HepG2 (cell line): ENCODE measurements at regions not wholly inside any gene's neighbourhood (a gene's known extent, or its start where the extent isn't known, plus 50 kb on each side); places are given as distances from the start of the nearest gene placed in this dataset.

ENCODE experiments used
- ARID3A ChIP-seq: IDR thresholded peaks from 2 replicates; pipeline ENCODE4 v1.6.1; 2012; ENCODE audit warnings: low read depth, low read length, improper control_type of control experiment
- HNF4G ChIP-seq, 2 experiments: sonication (generic) in 1 of 2; formaldehyde crosslinking in 1 of 2; IDR thresholded peaks; 2 replicates each; pipeline versions ENCODE4 v1.4.0 to v1.6.1; 2011 to 2020; ENCODE audit warnings: borderline replicate concordance in 2 of 2, low read depth in 2 of 2, mild to moderate bottlenecking in 2 of 2, low read length in 1 of 2, missing genetic modification reagents in 1 of 2, moderate library complexity in 1 of 2
- IRX3 ChIP-seq: sonication (generic); formaldehyde crosslinking; IDR thresholded peaks from 2 replicates; pipeline ENCODE4 v1.8.1; 2023; ENCODE audit warnings: mild to moderate bottlenecking, low read depth, missing genetic modification reagents, borderline replicate concordance
- MIER3 ChIP-seq: IDR thresholded peaks from 2 replicates; pipeline ENCODE4 v1.6.1; 2016; ENCODE audit warnings: missing compliant biosample characterization, borderline replicate concordance
- POLR2AphosphoS2 ChIP-seq: IDR thresholded peaks from 2 replicates; pipeline ENCODE4 v1.6.1; 2011; ENCODE audit warnings: low read depth, low read length, improper control_type of control experiment
- PRDM15 ChIP-seq: sonication (generic); formaldehyde crosslinking; IDR thresholded peaks from 2 replicates; pipeline ENCODE4 v1.4.0; 2020; ENCODE audit warnings: missing genetic modification reagents
- TIGD3 ChIP-seq: sonication (generic); formaldehyde crosslinking; IDR thresholded peaks from 2 replicates; pipeline ENCODE4 v1.5.1; 2020; ENCODE audit warnings: mild to moderate bottlenecking, missing genetic modification reagents, borderline replicate concordance
- ZBED4 ChIP-seq: sonication (generic); formaldehyde crosslinking; IDR thresholded peaks from 2 replicates; pipeline ENCODE4 v1.4.0; 2020; ENCODE audit warnings: missing genetic modification reagents, borderline replicate concordance
- ZBTB21 ChIP-seq: sonication (generic); formaldehyde crosslinking; IDR thresholded peaks from 2 replicates; pipeline ENCODE4 v1.4.0; 2020; ENCODE audit warnings: missing genetic modification reagents
- ZNF280B ChIP-seq: sonication (generic); formaldehyde crosslinking; IDR thresholded peaks from 2 replicates; pipeline ENCODE4 v1.5.0; 2020; ENCODE audit warnings: missing genetic modification reagents, mild to moderate bottlenecking, borderline replicate concordance
- ZNF33B ChIP-seq: sonication (generic); formaldehyde crosslinking; IDR thresholded peaks from 2 replicates; pipeline ENCODE4 v1.5.1; 2020; ENCODE audit warnings: mild to moderate bottlenecking, missing genetic modification reagents
- ZNF704 ChIP-seq: sonication (generic); formaldehyde crosslinking; IDR thresholded peaks from 2 replicates; pipeline ENCODE4 v1.8.1; 2023; ENCODE audit warnings: mild to moderate bottlenecking, inconsistent platforms, moderate library complexity, missing genetic modification reagents, borderline replicate concordance

GRCh38 chr16:14364386-14365199 is 265.5 kb downstream of the PARN start (continued):
- TF ChIP-seq PRDM15 (CRISPR knock-in tag) (0 out of 2 replicates have a peak, but pooled peaks have one; percentile 28), ZNF704 (CRISPR knock-in tag) (peak; percentile 95), ZBTB21 (CRISPR knock-in tag) (peak; percentile 47; the same call in 1 of the 2 replicates), IRX3 (CRISPR knock-in tag) (no peak), HNF4G (IDR thresholded peaks at IDR 0.05; ENCODE audit: borderline replicate concordance, low read depth, low read length) (no peak; the same call in 1 of the 2 replicates), HNF4G (CRISPR knock-in tag; IDR thresholded peaks at IDR 0.05; ENCODE audit: borderline replicate concordance, low read depth) (peak; percentile 83; the same call in 1 of the 2 replicates), ARID3A (peak; percentile 71; the same call in 1 of the 2 replicates), ZNF280B (CRISPR knock-in tag) (peak; percentile 64; the same call in 1 of the 2 replicates), POLR2AphosphoS2 (no peak), TIGD3 (peak; percentile 86; the same call in 1 of the 2 replicates), MIER3 (peak; percentile 98), ZNF33B (no peak), ZBED4 (peak; percentile 73; the same call in 1 of the 2 replicates)
